ENCODE measurements at regions not wholly inside any gene's neighbourhood (a gene's known extent, or its start where the extent isn't known, plus 50 kb on each side); places are given as distances from the start of the nearest gene placed in this dataset.

GRCh38 chr10:28775773-28776172 lies 98.5 kb downstream of the BAMBI start:
- TF ChIP-seq CTCF (IDR thresholded peaks at IDR 0.05; ENCODE audit: low read depth, low read length, missing input control) (no peak), REST (IDR thresholded peaks at IDR 0.05) (no peak)
